GM18498 (cell line): ENCODE measurements at regions not wholly inside any gene's neighbourhood (a gene's known extent, or its start where the extent isn't known, plus 50 kb on each side); places are given as distances from the start of the nearest gene placed in this dataset.
A peak's percentile ranks its signal among the peaks of the same experiment; 100 is the strongest.
"Not testable (repeated sequence)": the region's sequence is repeated elsewhere in the genome, so short reads cannot be mapped to it uniquely, and the experiment has no call there.

ENCODE experiments used
- ATAC-seq: cut with Tn5 transposase; IDR thresholded peaks from one replicate; pipeline ENCODE4 v1.9.1; 2021; ENCODE audit warnings: mild to moderate bottlenecking, moderate library complexity; ENCODE audit not compliant: unreplicated experiment

GRCh38 chr10:78207216-78207615 is 173.6 kb downstream of the RPS24 start:
- ATAC-seq: peak; percentile 60

GRCh38 chr10:78207776-78208175 is 174.1 kb downstream of the RPS24 start:
- ATAC-seq: no peak

GRCh38 chr10:78209970-78210369 is 176.3 kb downstream of the RPS24 start:
- no peak for ATAC-seq

GRCh38 chr10:78210548-78210947 is 176.9 kb downstream of the RPS24 start:
- no peak for ATAC-seq

- no peak for ATAC-seq
These were observed 177.3 kb downstream of the RPS24 start for GRCh38 chr10:78210976-78211375.

GRCh38 chr10:78211561-78212051 is 177.9 kb downstream of the RPS24 start:
- no peak for ATAC-seq

- no peak for ATAC-seq
These were observed 178.6 kb downstream of the RPS24 start for GRCh38 chr10:78212060-78212785.

- ATAC-seq: no peak
These were observed 179.1 kb downstream of the RPS24 start for GRCh38 chr10:78212786-78213175.

- ATAC-seq: no peak
These were observed 181.3 kb downstream of the RPS24 start for GRCh38 chr10:78214955-78215354.

- no peak for ATAC-seq
These were observed 182.0 kb downstream of the RPS24 start for GRCh38 chr10:78215645-78216044.

GRCh38 chr10:78217336-78217735 is 183.7 kb downstream of the RPS24 start:
- ATAC-seq: no peak

GRCh38 chr10:78218798-78219490 is 185.3 kb downstream of the RPS24 start:
- no peak for ATAC-seq

GRCh38 chr10:78219568-78219967 is 185.9 kb downstream of the RPS24 start:
- ATAC-seq: not testable (repeated sequence)

- no peak for ATAC-seq
These were observed 187.1 kb downstream of the RPS24 start for GRCh38 chr10:78220781-78221180.

- no peak for ATAC-seq
These were observed 188.6 kb downstream of the RPS24 start for GRCh38 chr10:78222096-78222790.

- ATAC-seq: no peak
These were observed 189.4 kb downstream of the RPS24 start for GRCh38 chr10:78223088-78223487.

GRCh38 chr10:78224602-78225001 is 190.9 kb downstream of the RPS24 start:
- no peak for ATAC-seq

- no peak for ATAC-seq
These were observed 191.9 kb downstream of the RPS24 start for GRCh38 chr10:78225594-78225993.

- no peak for ATAC-seq
These were observed 195.8 kb downstream of the RPS24 start for GRCh38 chr10:78229489-78229888.

- no peak for ATAC-seq
These were observed 196.4 kb downstream of the RPS24 start for GRCh38 chr10:78229950-78230675.

GRCh38 chr10:78231327-78231726 is 197.7 kb downstream of the RPS24 start:
- no peak for ATAC-seq
